Neural cell (in vitro differentiated cells): ENCODE measurements at regions not wholly inside any gene's neighbourhood (a gene's known extent, or its start where the extent isn't known, plus 50 kb on each side); places are given as distances from the start of the nearest gene placed in this dataset.
"Not testable (repeated sequence)": the region's sequence is repeated elsewhere in the genome, so short reads cannot be mapped to it uniquely, and the experiment has no call there.

Experiments used
- EP300 ChIP-seq: fragments of 450-650 bp; conservative IDR thresholded peaks from 2 replicates; pipeline ENCODE4 v1.6.1; 2014; ENCODE audit warnings: antibody characterized with exemption, mild to moderate bottlenecking, moderate library complexity; ENCODE audit not compliant: poor library complexity, severe bottlenecking
- EZH2 ChIP-seq: fragments of 200-600, 300-800 bp; shearing (Covaris generic), sonication (generic); IDR thresholded peaks from 2 replicates; pipeline ENCODE4 v1.6.1; 2014; ENCODE audit warnings: antibody characterized with exemption, low read length, borderline replicate concordance, mild to moderate bottlenecking; ENCODE audit not compliant: insufficient read depth, poor library complexity, severe bottlenecking
- MXI1 ChIP-seq: fragments of 450-650 bp; conservative IDR thresholded peaks from 2 replicates; pipeline ENCODE4 v1.6.1; 2014; ENCODE audit warnings: antibody characterized with exemption, mild to moderate bottlenecking; ENCODE audit not compliant: poor library complexity, severe bottlenecking
- POLR2AphosphoS5 ChIP-seq: IDR thresholded peaks from 2 replicates; pipeline ENCODE4 v1.6.1; 2012
- RAD21 ChIP-seq: fragments of 450-650 bp; conservative IDR thresholded peaks from 2 replicates; pipeline ENCODE4 v1.6.1; 2014; ENCODE audit warnings: antibody characterized with exemption, mild to moderate bottlenecking, moderate library complexity
- SMC3 ChIP-seq: fragments of 450-650 bp; conservative IDR thresholded peaks from 2 replicates; pipeline ENCODE4 v1.6.1; 2014; ENCODE audit warnings: antibody characterized with exemption, mild to moderate bottlenecking, moderate library complexity; ENCODE audit not compliant: poor library complexity
- TAF1 ChIP-seq: IDR thresholded peaks from 2 replicates; pipeline ENCODE4 v1.6.1; 2012; ENCODE audit warnings: low read depth
- TF ChIP-seq, protein P1 (sequence below): fragments of 450-650 bp; IDR thresholded peaks from 2 replicates; pipeline ENCODE4 v1.5.1; 2014; ENCODE audit warnings: antibody characterized with exemption, mild to moderate bottlenecking, moderate library complexity; ENCODE audit not compliant: poor library complexity, severe bottlenecking
- TF ChIP-seq, protein P2 (sequence below): IDR thresholded peaks from 2 replicates; pipeline ENCODE4 v1.6.1; 2012; ENCODE audit warnings: borderline replicate concordance

DNA sequence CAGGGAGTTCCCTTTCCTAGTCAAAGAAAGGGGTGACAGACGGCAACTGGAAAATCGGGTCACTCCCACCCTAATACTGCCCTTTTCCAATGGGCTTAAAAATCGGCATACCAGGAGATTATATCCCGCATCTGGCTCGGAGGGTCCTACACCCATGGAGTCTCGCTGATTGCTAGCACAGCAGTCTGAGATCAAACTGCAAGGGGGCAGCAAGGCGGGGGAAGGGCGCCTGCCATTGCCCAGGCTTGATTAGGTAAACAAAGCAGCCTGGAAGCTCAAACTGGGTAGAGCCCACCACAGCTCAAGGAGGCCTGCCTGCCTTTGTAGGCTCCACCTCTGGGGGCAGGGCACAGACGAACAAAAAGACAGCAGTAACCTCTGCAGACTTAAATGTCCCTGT is 831.3 kb downstream of the TTLL7 start:
- TF ChIP-seq, protein P1, sequence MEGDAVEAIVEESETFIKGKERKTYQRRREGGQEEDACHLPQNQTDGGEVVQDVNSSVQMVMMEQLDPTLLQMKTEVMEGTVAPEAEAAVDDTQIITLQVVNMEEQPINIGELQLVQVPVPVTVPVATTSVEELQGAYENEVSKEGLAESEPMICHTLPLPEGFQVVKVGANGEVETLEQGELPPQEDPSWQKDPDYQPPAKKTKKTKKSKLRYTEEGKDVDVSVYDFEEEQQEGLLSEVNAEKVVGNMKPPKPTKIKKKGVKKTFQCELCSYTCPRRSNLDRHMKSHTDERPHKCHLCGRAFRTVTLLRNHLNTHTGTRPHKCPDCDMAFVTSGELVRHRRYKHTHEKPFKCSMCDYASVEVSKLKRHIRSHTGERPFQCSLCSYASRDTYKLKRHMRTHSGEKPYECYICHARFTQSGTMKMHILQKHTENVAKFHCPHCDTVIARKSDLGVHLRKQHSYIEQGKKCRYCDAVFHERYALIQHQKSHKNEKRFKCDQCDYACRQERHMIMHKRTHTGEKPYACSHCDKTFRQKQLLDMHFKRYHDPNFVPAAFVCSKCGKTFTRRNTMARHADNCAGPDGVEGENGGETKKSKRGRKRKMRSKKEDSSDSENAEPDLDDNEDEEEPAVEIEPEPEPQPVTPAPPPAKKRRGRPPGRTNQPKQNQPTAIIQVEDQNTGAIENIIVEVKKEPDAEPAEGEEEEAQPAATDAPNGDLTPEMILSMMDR = not testable (repeated sequence)
- TF ChIP-seq TAF1, EP300, POLR2AphosphoS5, MXI1, EZH2, SMC3, RAD21: not testable (repeated sequence)
- TF ChIP-seq, protein P2, sequence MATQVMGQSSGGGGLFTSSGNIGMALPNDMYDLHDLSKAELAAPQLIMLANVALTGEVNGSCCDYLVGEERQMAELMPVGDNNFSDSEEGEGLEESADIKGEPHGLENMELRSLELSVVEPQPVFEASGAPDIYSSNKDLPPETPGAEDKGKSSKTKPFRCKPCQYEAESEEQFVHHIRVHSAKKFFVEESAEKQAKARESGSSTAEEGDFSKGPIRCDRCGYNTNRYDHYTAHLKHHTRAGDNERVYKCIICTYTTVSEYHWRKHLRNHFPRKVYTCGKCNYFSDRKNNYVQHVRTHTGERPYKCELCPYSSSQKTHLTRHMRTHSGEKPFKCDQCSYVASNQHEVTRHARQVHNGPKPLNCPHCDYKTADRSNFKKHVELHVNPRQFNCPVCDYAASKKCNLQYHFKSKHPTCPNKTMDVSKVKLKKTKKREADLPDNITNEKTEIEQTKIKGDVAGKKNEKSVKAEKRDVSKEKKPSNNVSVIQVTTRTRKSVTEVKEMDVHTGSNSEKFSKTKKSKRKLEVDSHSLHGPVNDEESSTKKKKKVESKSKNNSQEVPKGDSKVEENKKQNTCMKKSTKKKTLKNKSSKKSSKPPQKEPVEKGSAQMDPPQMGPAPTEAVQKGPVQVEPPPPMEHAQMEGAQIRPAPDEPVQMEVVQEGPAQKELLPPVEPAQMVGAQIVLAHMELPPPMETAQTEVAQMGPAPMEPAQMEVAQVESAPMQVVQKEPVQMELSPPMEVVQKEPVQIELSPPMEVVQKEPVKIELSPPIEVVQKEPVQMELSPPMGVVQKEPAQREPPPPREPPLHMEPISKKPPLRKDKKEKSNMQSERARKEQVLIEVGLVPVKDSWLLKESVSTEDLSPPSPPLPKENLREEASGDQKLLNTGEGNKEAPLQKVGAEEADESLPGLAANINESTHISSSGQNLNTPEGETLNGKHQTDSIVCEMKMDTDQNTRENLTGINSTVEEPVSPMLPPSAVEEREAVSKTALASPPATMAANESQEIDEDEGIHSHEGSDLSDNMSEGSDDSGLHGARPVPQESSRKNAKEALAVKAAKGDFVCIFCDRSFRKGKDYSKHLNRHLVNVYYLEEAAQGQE = not testable (repeated sequence)
